GM12878 (cell line): ENCODE measurements at regions not wholly inside any gene's neighbourhood (a gene's known extent, or its start where the extent isn't known, plus 50 kb on each side); places are given as distances from the start of the nearest gene placed in this dataset.

ENCODE experiments used
- ATAC-seq: fragments of 200-7000 bp; cut with Tn5 transposase; 3 replicates; pipeline ENCODE4 v1.9.1; 2020; ENCODE audit warnings: mild to moderate bottlenecking, moderate library complexity
- BruUV-seq: library from RNA; stranded (reverse); fragments of 400-500 nt; replicated peaks from 2 replicates; lab custom pipeline; 2021; lab: Mats Ljungman, UMichigan
- CTCF ChIA-PET: fragments of 300-600 bp; sonication (Branson Sonifier 250); formaldehyde crosslinking; extraction: SDS; loops from one replicate; lab custom pipeline; 2021; ENCODE audit warnings: inconsistent platforms; lab: Yijun Ruan, JAX
- POLR2A ChIA-PET: fragments of 350-600 bp; formaldehyde crosslinking; extraction: SDS; loops from one replicate; lab custom pipeline; 2021; ENCODE audit warnings: inconsistent platforms; lab: Charles Lee
- RAD21 ChIA-PET: fragments of 300-600 bp; sonication (Branson Sonifier 250); formaldehyde crosslinking; loops from one replicate; lab custom pipeline; 2023; ENCODE audit warnings: antibody characterized with exemption; ENCODE audit not compliant: unreplicated experiment; lab: Charles Lee
- SMC1A ChIA-PET: fragments of 300-600 bp; sonication (Branson Sonifier 250); formaldehyde crosslinking; loops from one replicate; lab custom pipeline; 2023; ENCODE audit not compliant: unreplicated experiment, uncharacterized antibody; lab: Charles Lee
- DNase-seq: peaks from one replicate; pipeline ENCODE4 v3.0.0-alpha.2; 2011; ENCODE audit warnings: low read depth, low spot score
- FAIRE-seq: peaks from 3 replicates; lab custom pipeline; 2011; peaks lifted over from hg19 to GRCh38; lab: Jason Lieb, UNC
- H2AFZ ChIP-seq: 2 replicates; pipeline ENCODE4 v1.6.0; 2011; ENCODE audit warnings: low read depth, low read length, control low read depth; ENCODE audit not compliant: control insufficient read depth
- H3K27ac ChIP-seq: 2 replicates; pipeline ENCODE4 v1.5.1; 2011; ENCODE audit warnings: control low read depth; ENCODE audit not compliant: control insufficient read depth, insufficient read depth
- H3K27me3 ChIP-seq, 2 experiments: replicated peaks in 1 of 2; 2 replicates each; pipeline versions ENCODE4 v1.6.0 to v1.6.1; 2011; ENCODE audit warnings: low read length in 1 of 2; ENCODE audit not compliant: control insufficient read depth in 2 of 2, insufficient read depth in 2 of 2
- H3K36me3 ChIP-seq, 2 experiments: 2 replicates each; pipeline ENCODE4 v1.5.1; 2011; ENCODE audit warnings: low read length in 1 of 2; ENCODE audit not compliant: control insufficient read depth in 2 of 2, insufficient read depth in 2 of 2
- H3K4me1 ChIP-seq: 2 replicates; pipeline ENCODE4 v1.6.1; 2011; ENCODE audit warnings: mild to moderate bottlenecking, low read length, moderate library complexity, mixed read lengths; ENCODE audit not compliant: control insufficient read depth, insufficient read depth
- H3K4me2 ChIP-seq: 2 replicates; pipeline ENCODE4 v1.6.0; 2011; ENCODE audit warnings: control low read depth; ENCODE audit not compliant: control insufficient read depth, insufficient read depth
- H3K4me3 ChIP-seq: fragments of 200-600 bp; sonication (generic); 2 replicates; pipeline ENCODE4 v1.5.1; 2016
- H3K79me2 ChIP-seq: 2 replicates; pipeline ENCODE4 v1.6.0; 2011; ENCODE audit warnings: low read length; ENCODE audit not compliant: control insufficient read depth, insufficient read depth
- H3K9ac ChIP-seq: 2 replicates; pipeline ENCODE4 v1.8.0; 2011; ENCODE audit warnings: low read length, control low read depth, mixed read lengths; ENCODE audit not compliant: control insufficient read depth, insufficient read depth
- H3K9me3 ChIP-seq: replicated peaks from 3 replicates; pipeline ENCODE4 v1.5.1; 2011; ENCODE audit warnings: mild to moderate bottlenecking, low read length; ENCODE audit not compliant: control insufficient read depth, insufficient read depth
- H4K20me1 ChIP-seq: 2 replicates; pipeline ENCODE4 v1.6.0; 2011; ENCODE audit not compliant: control insufficient read depth, insufficient read depth
- BRCA1 ChIP-seq: IDR thresholded peaks from 2 replicates; pipeline ENCODE4 v1.6.1; 2011; ENCODE audit warnings: low read depth, low read length, improper control_type of control experiment
- CBX5 ChIP-seq: sonication (generic); IDR thresholded peaks from 2 replicates; pipeline ENCODE4 v1.6.1; 2016; ENCODE audit warnings: low read depth, moderate library complexity, mild to moderate bottlenecking, inconsistent platforms
- CHD1 ChIP-seq: IDR thresholded peaks from 2 replicates; pipeline ENCODE4 v1.6.1; 2012; ENCODE audit warnings: low read depth, low read length, improper control_type of control experiment
- DPF2 ChIP-seq: fragments of 450-650 bp; IDR thresholded peaks from 2 replicates; pipeline ENCODE4 v1.6.1; 2017; ENCODE audit warnings: mild to moderate bottlenecking
- IKZF1 ChIP-seq: fragments of 450-650 bp; conservative IDR thresholded peaks from 2 replicates; pipeline ENCODE4 v1.6.1; 2017; ENCODE audit warnings: antibody characterized with exemption, mild to moderate bottlenecking
- JUND ChIP-seq: IDR thresholded peaks from 2 replicates; pipeline ENCODE4 v1.6.1; 2012; ENCODE audit warnings: low read depth, mild to moderate bottlenecking, low read length, improper control_type of control experiment, moderate library complexity
- MEF2A ChIP-seq: IDR thresholded peaks from 2 replicates; pipeline ENCODE4 v1.6.1; 2011; ENCODE audit warnings: low read depth, mild to moderate bottlenecking, low read length, moderate library complexity; ENCODE audit not compliant: insufficient read depth
- MEF2B ChIP-seq: fragments of 450-650 bp; IDR thresholded peaks from 2 replicates; pipeline ENCODE4 v1.6.1; 2018; ENCODE audit warnings: mild to moderate bottlenecking, moderate library complexity; ENCODE audit not compliant: partially characterized antibody, poor library complexity, severe bottlenecking
- NRF1 ChIP-seq: conservative IDR thresholded peaks from 2 replicates; pipeline ENCODE4 v1.6.1; 2011; ENCODE audit warnings: mild to moderate bottlenecking, low read depth, low read length, improper control_type of control experiment
- PAX5 ChIP-seq: IDR thresholded peaks from 2 replicates; pipeline ENCODE4 v1.6.1; 2011; ENCODE audit warnings: low read depth, low read length, borderline replicate concordance
- RCOR1 ChIP-seq: conservative IDR thresholded peaks from 2 replicates; pipeline ENCODE4 v1.6.1; 2012; ENCODE audit warnings: low read depth, low read length, improper control_type of control experiment
- SIX5 ChIP-seq: IDR thresholded peaks from 2 replicates; pipeline ENCODE4 v1.6.1; 2011; ENCODE audit warnings: mild to moderate bottlenecking, low read depth, low read length, moderate library complexity; ENCODE audit not compliant: severe bottlenecking
- SMC3 ChIP-seq: IDR thresholded peaks from 2 replicates; pipeline ENCODE4 v1.6.1; 2011; ENCODE audit warnings: low read length, improper control_type of control experiment, borderline replicate concordance
- TARDBP ChIP-seq: IDR thresholded peaks from 2 replicates; pipeline ENCODE4 v1.6.1; 2016; ENCODE audit warnings: borderline replicate concordance
- TBL1XR1 ChIP-seq: IDR thresholded peaks from 2 replicates; pipeline ENCODE4 v1.6.1; 2012; ENCODE audit warnings: low read depth, low read length, improper control_type of control experiment
- ZZZ3 ChIP-seq: IDR thresholded peaks from 2 replicates; pipeline ENCODE4 v1.6.1; 2011; ENCODE audit warnings: low read depth; ENCODE audit not compliant: control insufficient read depth, insufficient read length
- WGBS: methylation state at CpG from one replicate; pipeline ENCODE4 v1.1.6; 2016; ENCODE audit warnings: low lambda C conversion rate; ENCODE audit not compliant: insufficient replicate concordance, insufficient coverage; ENCODE audit errors: missing lambda C conversion rate; 5-methylcytosine and 5-hydroxymethylcytosine counted together
- in situ Hi-C: fragments of 300-500 bp; cut with MboI; formaldehyde crosslinking; loops from 9 replicates; pipeline ENCODE4 v1.14.3; 2018; ENCODE audit warnings: mixed read lengths
- intact Hi-C: fragments of 100-400 bp; cut with micrococcal nuclease; formaldehyde crosslinking; loops from one replicate; pipeline ENCODE4 v1.14.2; 2022; ENCODE audit not compliant: unreplicated experiment
- TF ChIP-seq, protein P1 (sequence below): fragments of 450-650 bp; formaldehyde crosslinking; IDR thresholded peaks from 2 replicates; pipeline ENCODE4 v1.4.0; 2022; ENCODE audit warnings: mild to moderate bottlenecking, moderate library complexity
- TF ChIP-seq, protein P2 (sequence below): IDR thresholded peaks from 2 replicates; pipeline ENCODE4 v1.6.1; 2011; ENCODE audit warnings: low read depth, mild to moderate bottlenecking, low read length, moderate library complexity, borderline replicate concordance; ENCODE audit errors: extremely low read depth
- TF ChIP-seq, protein P3 (sequence below): IDR thresholded peaks from 2 replicates; pipeline ENCODE4 v1.6.1; 2012; ENCODE audit warnings: low read length, inconsistent platforms

DNA sequence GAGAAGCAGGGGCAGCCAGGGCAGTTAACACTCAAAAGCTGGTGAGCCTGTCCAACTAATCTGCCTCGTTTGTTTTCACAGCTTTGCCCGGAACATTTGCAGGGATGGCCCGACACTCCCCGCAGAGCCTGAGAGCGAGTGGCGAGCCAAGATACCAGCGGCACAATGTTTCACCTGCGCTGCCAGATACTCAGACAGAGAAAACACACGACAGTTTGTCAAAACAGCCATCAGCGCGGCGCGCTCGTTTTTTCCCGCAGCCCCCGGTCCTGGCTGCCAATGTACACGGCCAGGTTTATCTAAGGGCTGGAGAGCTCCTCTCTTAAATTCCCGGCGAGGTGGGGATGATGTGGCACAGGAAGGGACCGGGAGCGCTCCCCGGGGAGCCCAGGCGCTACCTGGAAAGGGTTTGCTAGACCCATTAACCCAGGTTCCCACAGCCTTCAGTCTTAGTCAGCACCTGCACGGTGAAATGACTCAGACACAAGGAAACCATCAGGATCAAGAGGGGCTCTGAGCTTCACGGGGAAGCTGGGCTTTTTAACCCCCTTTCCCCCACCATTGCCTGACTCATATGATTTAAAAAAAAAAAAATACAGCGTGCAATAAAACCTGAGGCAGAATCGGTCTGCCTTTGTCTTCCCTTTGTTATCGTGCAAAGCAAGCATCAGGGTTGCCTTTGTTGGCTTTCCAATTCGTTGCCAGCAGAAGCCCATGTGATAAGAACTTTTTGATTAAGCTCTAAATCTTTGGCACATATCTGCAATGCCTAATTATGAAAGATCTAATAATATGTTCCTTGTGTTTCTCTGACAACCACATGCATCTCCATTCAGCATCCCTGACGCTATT lies 186.2 kb downstream of the EFNB2 start:
- no peak overlapping the region for H2AFZ ChIP-seq
- TF ChIP-seq ZZZ3 (no peak), CBX5 (no peak), TARDBP (no peak), CHD1 (no peak), TBL1XR1 (no peak), JUND (no peak), MEF2A (no peak), DPF2 (0 out of 2 replicates have a peak, but pooled peaks have one; percentile 29), SMC3 (no peak), MEF2B (peak; percentile 29), IKZF1 (peak; percentile 66), PAX5 (no peak), SIX5 (no peak), NRF1 (no peak), RCOR1 (no peak), BRCA1 (no peak)
- TF ChIP-seq, protein P1, sequence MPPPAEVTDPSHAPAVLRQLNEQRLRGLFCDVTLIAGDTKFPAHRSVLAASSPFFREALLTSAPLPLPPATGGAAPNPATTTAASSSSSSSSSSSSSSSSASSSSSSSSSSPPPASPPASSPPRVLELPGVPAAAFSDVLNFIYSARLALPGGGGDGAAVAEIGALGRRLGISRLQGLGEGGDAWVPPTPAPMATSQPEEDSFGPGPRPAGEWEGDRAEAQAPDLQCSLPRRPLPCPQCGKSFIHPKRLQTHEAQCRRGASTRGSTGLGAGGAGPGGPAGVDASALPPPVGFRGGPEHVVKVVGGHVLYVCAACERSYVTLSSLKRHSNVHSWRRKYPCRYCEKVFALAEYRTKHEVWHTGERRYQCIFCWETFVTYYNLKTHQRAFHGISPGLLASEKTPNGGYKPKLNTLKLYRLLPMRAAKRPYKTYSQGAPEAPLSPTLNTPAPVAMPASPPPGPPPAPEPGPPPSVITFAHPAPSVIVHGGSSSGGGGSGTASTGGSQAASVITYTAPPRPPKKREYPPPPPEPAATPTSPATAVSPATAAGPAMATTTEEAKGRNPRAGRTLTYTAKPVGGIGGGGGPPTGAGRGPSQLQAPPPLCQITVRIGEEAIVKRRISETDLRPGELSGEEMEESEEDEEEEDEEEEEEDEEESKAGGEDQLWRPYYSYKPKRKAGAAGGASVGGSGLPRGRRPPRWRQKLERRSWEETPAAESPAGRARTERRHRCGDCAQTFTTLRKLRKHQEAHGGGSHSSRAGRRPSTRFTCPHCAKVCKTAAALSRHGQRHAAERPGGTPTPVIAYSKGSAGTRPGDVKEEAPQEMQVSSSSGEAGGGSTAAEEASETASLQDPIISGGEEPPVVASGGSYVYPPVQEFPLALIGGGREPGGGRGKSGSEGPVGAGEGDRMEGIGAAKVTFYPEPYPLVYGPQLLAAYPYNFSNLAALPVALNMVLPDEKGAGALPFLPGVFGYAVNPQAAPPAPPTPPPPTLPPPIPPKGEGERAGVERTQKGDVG (CRISPR knock-in tag) = no peak
- TF ChIP-seq, protein P2, sequence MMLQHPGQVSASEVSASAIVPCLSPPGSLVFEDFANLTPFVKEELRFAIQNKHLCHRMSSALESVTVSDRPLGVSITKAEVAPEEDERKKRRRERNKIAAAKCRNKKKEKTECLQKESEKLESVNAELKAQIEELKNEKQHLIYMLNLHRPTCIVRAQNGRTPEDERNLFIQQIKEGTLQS = no peak
- TF ChIP-seq, protein P3, sequence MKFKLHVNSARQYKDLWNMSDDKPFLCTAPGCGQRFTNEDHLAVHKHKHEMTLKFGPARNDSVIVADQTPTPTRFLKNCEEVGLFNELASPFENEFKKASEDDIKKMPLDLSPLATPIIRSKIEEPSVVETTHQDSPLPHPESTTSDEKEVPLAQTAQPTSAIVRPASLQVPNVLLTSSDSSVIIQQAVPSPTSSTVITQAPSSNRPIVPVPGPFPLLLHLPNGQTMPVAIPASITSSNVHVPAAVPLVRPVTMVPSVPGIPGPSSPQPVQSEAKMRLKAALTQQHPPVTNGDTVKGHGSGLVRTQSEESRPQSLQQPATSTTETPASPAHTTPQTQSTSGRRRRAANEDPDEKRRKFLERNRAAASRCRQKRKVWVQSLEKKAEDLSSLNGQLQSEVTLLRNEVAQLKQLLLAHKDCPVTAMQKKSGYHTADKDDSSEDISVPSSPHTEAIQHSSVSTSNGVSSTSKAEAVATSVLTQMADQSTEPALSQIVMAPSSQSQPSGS = no peak

More for the DNA sequence above, 186.2 kb downstream of the EFNB2 start:
- no peak overlapping the region for H3K27ac ChIP-seq
- ATAC-seq (peak; percentile 57), DNase-seq (no peak), FAIRE-seq (no peak)
- H3K4me3 ChIP-seq = no peak overlapping the region
- no peaks in the 10 kb centered on the region for H4K20me1 ChIP-seq
- BruUV-seq = no TSS peak
- H3K9ac ChIP-seq = no peak overlapping the region
- H3K4me2 ChIP-seq = no peak overlapping the region
- POLR2A ChIA-PET = interaction anchor here (0.6 to 1.7 kb wide), 2 partner anchors 30 to 162 kb away, joined by 3 to 4 read pairs; no protein-coding TSS in a partner anchor
- H3K79me2 ChIP-seq = no peaks in the 10 kb centered on the region
- intact Hi-C loops (no loop called here), in situ Hi-C loops (no loop called here)
- no peaks in the 10 kb centered on the region for H3K36me3 ChIP-seq
- SMC1A ChIA-PET = interaction anchor here (0.6 to 3.1 kb wide), 4 partner anchors 8 to 22 kb away, joined by 3 to 22 read pairs (median 3); no protein-coding TSS in a partner anchor
- RAD21 ChIA-PET = interaction anchor here (0.7 to 1.8 kb wide), 4 partner anchors 8 to 256 kb away, joined by 3 to 4 read pairs (median 4); no protein-coding TSS in a partner anchor
- no peaks in the 10 kb centered on the region; a peak in 1 of 4 replicates for H3K27me3 ChIP-seq
- H3K4me1 ChIP-seq = no peaks in the 10 kb centered on the region; the same call in 1 of the 2 replicates
- CTCF ChIA-PET = interaction anchor here (1.0 to 1.5 kb wide), 2 partner anchors 10 to 20 kb away, joined by 3 to 4 read pairs; no protein-coding TSS in a partner anchor
- no peaks in the 10 kb centered on the region for H3K9me3 ChIP-seq
- WGBS = 35% methylated on average over 30 of the region's 30 CpGs
